Epithelial cell of esophagus (primary cell): ENCODE measurements at regions not wholly inside any gene's neighbourhood (a gene's known extent, or its start where the extent isn't known, plus 50 kb on each side); places are given as distances from the start of the nearest gene placed in this dataset.

Experiments used
- DNase-seq: peaks from one replicate; pipeline ENCODE4 v3.0.0; 2010; ENCODE audit warnings: low read depth
- H3K4me3 ChIP-seq: 2 replicates; pipeline ENCODE4 v1.5.1; 2011; ENCODE audit warnings: mild to moderate bottlenecking, low read length, control low read depth
- CTCF ChIP-seq: IDR thresholded peaks from 2 replicates; pipeline ENCODE4 v1.5.1; 2011; ENCODE audit warnings: low read depth, mild to moderate bottlenecking, low read length, control low read depth, inconsistent platforms; ENCODE audit not compliant: insufficient read depth; ENCODE audit errors: missing control alignments

DNA sequence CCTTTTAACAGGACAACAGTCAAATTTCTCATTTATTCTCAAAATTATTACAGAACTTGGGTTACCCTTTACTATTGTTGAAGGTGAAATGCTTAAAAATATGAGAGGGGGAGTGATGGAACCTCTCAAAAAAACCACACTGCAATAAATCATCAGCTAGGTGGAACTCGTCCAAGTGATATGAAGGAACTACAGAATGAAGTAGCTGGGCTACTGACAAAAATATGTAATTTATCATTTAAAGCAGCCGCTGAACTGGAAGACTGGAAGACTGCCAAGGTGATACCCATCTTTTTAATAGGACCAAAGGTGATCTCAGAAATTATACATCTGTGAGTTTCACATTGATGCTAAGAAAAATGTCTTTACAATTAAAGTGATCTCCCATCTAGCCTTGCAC is 597.7 kb upstream of the TENM3 start:
- no peak for DNase-seq
- H3K4me3 ChIP-seq, result no peak overlapping the region
- TF ChIP-seq CTCF, result no peak

DNA sequence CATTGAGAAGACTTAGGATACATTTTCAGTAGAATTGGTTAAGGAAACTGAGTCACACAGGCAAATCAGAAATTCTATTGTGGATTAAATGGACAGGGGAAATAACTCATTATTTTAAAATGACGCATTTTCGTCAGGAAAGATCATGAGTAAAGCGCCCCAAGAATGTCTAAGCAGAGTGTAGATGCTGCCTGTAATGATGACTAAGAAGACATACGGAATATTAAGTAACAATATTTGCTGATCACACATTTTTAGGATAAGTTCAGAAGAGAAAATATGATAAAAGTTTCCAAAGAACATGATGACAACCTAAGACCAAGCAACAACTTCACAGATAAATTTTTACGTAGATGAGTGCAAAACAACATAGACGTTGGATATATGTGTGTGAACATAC is 596.3 kb upstream of the TENM3 start:
- TF ChIP-seq CTCF, result no peak
- no peak overlapping the region for H3K4me3 ChIP-seq
- DNase-seq, result no peak

DNA sequence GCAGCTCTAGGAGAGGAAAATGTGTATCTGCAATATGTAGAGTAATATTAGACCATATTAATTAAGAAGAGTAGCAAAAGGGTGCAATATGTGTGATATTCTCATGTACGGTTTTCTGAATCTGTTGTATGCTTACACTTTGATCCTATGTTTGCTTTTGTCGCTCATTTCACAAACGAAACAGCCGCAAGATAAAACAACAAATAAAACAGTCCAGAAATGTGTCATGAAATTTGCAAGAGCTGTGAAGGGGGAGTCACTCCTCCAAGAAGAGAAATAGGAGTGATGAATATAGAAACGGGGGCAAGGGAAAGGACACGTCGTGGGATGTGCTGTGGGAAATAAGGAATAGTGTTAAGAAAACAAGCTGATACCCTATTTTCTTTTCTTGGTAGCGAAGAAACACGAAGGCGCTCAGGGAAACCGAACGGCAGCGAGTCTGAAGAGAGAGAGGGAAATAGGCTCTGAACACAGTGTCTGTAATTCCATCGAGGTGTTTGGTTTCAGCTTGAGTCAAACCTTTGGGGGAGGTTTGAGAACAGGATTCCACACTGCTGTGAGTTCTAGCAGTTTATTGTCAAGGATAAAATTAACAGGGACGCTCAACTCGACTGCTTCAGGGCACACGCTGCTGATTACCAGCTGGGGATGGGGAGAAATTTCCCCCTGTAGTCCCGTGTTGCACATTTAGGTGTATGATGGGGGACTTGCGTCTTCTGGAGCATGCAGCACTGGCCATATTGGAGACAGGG is 595.6 kb upstream of the TENM3 start:
- no peak for TF ChIP-seq CTCF
- DNase-seq, result no peak
- H3K4me3 ChIP-seq, result no peak overlapping the region

- no peak overlapping the region for H3K4me3 ChIP-seq
- DNase-seq, result no peak
- TF ChIP-seq CTCF, result no peak
Measured at GRCh38 chr4:181650033-181650825, 593.0 kb upstream of the TENM3 start.

DNA sequence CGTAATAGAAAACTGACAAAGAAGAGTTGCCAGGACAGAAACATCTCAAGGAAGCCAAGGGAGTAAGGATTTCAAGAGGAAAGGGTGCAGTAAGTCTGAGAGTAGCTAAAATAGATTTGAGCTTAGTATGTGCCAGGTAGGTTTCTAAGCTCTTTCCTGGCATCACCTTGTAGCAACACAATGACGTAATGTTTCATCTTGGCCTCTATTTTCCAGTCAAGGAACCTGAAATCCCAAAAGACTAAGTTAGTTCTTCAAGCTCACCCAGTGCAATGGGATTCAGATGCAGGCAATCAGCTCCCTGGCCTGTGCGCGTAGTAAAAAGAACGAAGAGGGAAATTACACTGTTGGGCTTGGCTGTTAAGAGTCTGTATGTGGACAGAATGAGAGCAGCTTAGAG is 586.5 kb upstream of the TENM3 start:
- no peak for TF ChIP-seq CTCF
- DNase-seq, result no peak
- no peak overlapping the region for H3K4me3 ChIP-seq

- no peak for DNase-seq
- TF ChIP-seq CTCF, result no peak
- no peak overlapping the region for H3K4me3 ChIP-seq
Measured at GRCh38 chr4:181659202-181659601, 584.0 kb upstream of the TENM3 start.
